ENCODE measurements at regions not wholly inside any gene's neighbourhood (a gene's known extent, or its start where the extent isn't known, plus 50 kb on each side); places are given as distances from the start of the nearest gene placed in this dataset.

DNA sequence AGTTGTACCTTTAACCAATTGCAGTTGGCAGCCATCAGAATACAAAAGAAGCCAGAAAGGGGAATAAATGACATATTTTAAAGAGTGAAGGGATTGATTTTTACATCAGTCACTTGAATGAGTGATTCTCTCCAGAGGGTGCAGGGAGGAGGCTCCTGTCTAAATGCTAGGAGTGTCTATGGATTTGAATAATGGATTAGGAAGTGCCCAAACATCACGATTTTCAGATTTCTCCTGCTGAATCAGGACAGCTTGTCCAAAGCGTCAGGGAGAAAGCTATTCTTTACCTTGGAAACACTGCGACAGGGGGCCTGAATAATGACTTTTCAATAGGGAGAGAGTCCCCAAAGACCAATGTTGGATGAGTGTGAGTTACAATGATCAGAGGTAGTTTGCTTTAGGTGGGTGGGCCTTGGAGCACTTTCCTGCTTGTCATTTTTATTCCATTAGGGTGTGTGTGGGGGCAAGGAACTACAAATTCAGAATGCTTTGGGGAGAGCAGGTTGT lies 735.5 kb downstream of the KCNA4 start:
- TF ChIP-seq, protein P1, sequence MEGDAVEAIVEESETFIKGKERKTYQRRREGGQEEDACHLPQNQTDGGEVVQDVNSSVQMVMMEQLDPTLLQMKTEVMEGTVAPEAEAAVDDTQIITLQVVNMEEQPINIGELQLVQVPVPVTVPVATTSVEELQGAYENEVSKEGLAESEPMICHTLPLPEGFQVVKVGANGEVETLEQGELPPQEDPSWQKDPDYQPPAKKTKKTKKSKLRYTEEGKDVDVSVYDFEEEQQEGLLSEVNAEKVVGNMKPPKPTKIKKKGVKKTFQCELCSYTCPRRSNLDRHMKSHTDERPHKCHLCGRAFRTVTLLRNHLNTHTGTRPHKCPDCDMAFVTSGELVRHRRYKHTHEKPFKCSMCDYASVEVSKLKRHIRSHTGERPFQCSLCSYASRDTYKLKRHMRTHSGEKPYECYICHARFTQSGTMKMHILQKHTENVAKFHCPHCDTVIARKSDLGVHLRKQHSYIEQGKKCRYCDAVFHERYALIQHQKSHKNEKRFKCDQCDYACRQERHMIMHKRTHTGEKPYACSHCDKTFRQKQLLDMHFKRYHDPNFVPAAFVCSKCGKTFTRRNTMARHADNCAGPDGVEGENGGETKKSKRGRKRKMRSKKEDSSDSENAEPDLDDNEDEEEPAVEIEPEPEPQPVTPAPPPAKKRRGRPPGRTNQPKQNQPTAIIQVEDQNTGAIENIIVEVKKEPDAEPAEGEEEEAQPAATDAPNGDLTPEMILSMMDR (IDR thresholded peaks at IDR 0.05), result no peak

DNA sequence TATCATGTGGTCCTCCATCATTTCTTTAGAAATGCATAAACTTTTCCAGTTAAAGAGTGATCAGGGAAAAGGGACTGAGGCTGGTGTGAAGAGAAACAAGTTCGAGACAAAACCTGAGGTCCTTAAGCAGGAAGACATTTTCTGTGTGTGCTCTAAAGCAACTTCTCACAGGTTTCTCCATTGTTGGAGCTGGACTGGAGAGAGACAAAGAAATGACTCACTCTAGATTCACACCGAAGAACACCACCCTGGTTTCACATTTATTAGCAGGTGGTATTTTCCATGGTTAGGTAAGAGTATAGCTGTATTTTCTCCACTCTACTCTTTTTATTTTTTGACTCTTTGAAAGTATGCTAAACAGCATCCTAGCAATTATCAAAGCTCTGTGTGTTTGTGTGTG lies 736.4 kb downstream of the KCNA4 start:
- TF ChIP-seq, protein P1 (IDR thresholded peaks at IDR 0.05), result no peak

DNA sequence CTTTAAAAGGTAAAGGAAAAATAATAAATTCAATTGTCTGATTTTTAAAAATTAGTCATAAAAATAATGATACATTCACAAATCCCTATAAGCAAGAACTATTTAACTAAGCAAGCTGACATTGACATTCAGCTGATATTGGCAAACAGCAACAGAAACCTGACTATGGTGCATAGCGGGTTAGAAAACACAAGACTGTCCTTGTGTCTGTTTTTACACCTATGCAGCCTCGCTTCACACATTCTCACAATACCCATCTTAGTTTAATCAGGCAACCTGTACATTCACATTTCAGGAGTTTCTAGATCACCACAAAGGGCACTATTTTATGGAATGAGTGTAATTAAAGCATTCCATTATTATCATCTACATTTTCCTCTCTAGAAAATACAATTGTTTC lies 737.1 kb downstream of the KCNA4 start:
- TF ChIP-seq, protein P1 (IDR thresholded peaks at IDR 0.05), result no peak

DNA sequence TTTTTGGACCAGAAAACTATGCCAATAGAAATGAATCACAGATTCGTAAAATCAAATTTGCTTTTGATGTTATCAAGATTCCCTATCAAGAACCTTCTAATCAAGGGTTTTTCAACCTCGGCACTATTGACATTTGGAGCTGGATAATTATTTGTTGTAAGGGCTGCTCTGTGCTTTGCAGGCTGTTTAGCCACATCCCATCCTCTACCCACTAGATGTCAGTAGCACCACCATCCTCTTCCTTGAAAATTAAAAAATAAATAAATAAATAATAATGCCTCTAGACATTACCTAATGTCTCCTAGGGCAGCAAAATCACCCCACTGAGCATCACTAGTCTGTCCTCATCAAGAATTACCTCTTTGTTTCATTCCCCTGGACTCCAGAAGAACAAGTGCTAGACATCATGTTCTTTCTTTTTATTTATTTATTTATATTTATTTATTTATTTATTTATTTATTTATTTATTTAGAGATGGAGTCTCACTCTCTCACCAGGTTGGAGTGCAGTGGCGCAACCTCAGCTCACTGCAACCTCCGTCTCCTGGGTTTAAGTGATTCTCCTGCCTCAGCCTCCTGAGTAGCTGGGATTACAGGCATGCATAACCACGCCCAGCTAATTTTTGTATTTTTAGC lies 744.7 kb downstream of the KCNA4 start:
- TF ChIP-seq, protein P1 (IDR thresholded peaks at IDR 0.05), result peak; percentile 39; the same call in 1 of the 2 replicates

DNA sequence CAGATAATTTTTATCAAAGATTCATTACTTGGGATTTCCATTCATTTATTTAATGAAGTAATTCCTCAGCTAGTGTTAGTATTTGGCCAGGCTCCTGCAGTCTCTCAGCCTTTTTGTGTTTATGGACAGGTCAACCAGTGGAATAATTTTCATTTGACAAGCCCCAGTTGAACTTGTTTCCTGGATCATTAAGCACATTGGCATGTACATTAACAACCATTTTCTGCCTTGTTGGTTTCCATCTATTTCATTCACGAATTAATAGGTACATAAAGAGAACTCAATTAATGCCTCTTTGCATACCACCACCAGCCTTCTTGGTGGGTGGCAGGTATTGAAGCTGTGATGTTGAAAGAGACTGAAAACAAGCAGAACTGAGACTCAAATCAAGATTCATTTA lies 745.2 kb downstream of the KCNA4 start:
- TF ChIP-seq, protein P1 (IDR thresholded peaks at IDR 0.05), result no peak

DNA sequence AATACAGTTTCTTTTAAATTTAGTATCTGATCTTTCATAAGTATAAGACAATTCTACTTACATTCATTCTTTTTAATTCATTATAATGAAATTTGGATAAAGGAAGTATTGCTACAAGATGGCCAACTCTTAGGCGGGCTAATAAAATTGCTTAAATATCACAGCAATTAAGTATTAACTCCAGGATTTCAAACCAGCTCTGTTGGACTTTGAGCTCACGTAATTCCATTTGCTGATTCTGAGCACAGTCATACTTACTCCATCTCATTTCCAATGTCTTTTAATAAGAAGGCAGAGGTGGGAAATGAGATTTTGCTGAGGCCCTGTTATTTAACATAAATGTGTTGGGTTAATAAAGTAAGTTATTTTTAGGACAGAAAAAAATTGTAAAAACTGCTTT lies 748.1 kb downstream of the KCNA4 start:
- TF ChIP-seq, protein P1 (IDR thresholded peaks at IDR 0.05), result no peak

DNA sequence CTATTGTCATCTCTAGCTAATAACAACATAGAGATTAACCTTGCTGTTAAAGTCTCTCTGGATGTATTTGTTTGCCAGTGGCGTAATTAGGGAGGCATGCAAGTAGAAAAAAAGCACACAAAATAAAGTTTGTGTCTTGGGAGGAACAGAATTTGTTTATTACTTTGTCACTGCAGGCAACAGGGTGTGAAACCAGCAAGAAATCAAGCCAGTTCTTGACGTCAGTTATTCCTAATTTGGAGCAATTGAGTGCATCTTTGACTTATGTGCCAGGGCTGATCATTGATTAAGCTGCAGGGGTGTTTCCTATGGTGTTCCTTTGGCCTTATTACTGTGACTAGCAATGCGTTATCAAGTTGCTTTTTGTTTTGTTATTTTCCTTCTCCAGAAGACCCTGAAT lies 751.0 kb downstream of the KCNA4 start:
- TF ChIP-seq, protein P1 (IDR thresholded peaks at IDR 0.05), result no peak

DNA sequence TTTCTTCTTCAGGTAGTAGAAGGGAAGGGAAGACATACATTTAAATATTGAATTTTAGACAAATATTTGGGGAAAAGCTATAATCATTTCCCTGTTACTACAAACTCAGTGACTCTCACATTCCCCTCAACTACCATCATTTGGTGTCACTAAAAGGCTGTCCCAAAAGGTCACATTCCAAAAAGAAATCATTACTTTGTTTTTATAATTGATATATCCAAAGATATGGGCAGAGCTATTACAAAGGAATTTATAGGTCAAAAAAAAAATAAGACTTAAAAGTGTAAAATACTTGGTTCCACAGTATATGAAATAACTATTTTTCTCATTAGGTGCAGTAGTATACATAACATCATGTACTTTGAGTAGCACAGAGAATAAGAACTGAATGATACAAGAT lies 751.4 kb downstream of the KCNA4 start:
- TF ChIP-seq, protein P1 (IDR thresholded peaks at IDR 0.05), result no peak

Data from LNCAP (cell line).